Activated naive CD8-positive, alpha-beta T cell treated with anti-CD3 and anti-CD28 coated beads, Interleukin-2, amount 50 U/mL, for 24 hours (primary cell): ENCODE measurements at regions not wholly inside any gene's neighbourhood (a gene's known extent, or its start where the extent isn't known, plus 50 kb on each side); places are given as distances from the start of the nearest gene placed in this dataset.
"Not testable (repeated sequence)": the region's sequence is repeated elsewhere in the genome, so short reads cannot be mapped to it uniquely, and the experiment has no call there.

Source experiments
- ATAC-seq: fragments of 150-1000 bp; cut with Tn5 transposase; one replicate; pipeline ENCODE4 v1.10.0; 2021
- DNase-seq: peaks from one replicate; pipeline ENCODE4 v3.0.0; 2021
- H3K27ac Mint-ChIP-seq: one replicate; pipeline ENCODE4 v1.8.0; 2021; ENCODE audit warnings: mild to moderate bottlenecking, mixed read lengths
- H3K27me3 Mint-ChIP-seq: one replicate; pipeline ENCODE4 v1.8.0; 2021; ENCODE audit warnings: mixed read lengths
- H3K36me3 Mint-ChIP-seq: one replicate; pipeline ENCODE4 v1.8.0; 2021; ENCODE audit warnings: low read depth, mixed read lengths
- H3K4me1 Mint-ChIP-seq: one replicate; pipeline ENCODE4 v1.8.0; 2021; ENCODE audit warnings: mixed read lengths
- H3K4me3 Mint-ChIP-seq: one replicate; pipeline ENCODE4 v1.8.0; 2021; ENCODE audit warnings: mild to moderate bottlenecking, moderate library complexity, mixed read lengths
- H3K9me3 Mint-ChIP-seq: one replicate; pipeline ENCODE4 v1.8.0; 2021; ENCODE audit warnings: mixed read lengths

- no peaks in the 10 kb centered on the region for H3K9me3 Mint-ChIP-seq
- no peak for DNase-seq
- H3K36me3 Mint-ChIP-seq, result no peaks in the 10 kb centered on the region
- no peak overlapping the region for H3K4me3 Mint-ChIP-seq
- no peak for ATAC-seq
- peaks cover 5% of the 10 kb centered on the region for H3K4me1 Mint-ChIP-seq
- no peaks in the 10 kb centered on the region for H3K27me3 Mint-ChIP-seq
- no peak overlapping the region for H3K27ac Mint-ChIP-seq
Observed at GRCh38 chr3:31091748-31092147, 197.3 kb upstream of the GADL1 start.

DNA sequence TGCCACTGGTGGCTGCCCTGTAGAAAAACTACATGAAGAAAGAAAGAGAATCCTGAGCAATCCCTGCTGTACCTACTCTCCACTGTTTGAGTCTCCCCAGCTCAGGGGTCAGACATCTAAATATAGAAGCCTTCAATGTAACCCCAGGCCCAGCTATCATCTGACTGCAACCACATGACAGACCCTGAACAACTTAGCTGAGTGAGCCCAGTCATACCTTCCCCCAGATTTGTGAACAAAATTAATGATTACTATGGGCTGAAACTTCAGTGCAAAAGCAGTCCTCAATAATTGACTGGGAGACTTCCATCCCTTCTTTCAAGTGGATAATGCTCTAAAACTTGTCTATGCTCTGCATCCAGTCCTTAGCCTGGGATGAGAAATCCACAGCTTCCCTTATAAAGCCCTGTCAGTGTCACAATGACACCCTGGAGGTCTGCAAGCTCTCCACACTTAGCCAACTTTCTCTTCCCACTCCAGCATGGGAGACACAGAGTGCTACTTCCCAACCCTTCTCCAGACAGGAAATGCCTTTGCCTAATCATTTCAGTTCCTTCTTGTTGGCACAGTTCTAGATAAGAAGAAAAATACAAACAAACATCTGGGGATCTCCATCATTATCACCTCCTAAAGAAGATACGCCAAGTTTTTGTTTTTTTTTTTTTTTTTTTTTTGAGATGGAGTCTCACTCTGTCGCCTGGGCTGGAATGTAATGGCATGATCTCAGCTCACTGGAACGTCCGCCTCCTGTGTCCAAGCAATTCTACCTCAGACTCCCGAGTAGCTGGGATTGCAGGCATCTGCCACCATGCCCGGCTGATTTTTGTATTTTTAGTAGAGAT, 198.5 kb upstream of the GADL1 start:
- H3K36me3 Mint-ChIP-seq, result no peaks in the 10 kb centered on the region
- peaks cover 11% of the 10 kb centered on the region for H3K4me1 Mint-ChIP-seq
- no peak overlapping the region for H3K4me3 Mint-ChIP-seq
- no peak for DNase-seq
- no peaks in the 10 kb centered on the region for H3K27me3 Mint-ChIP-seq
- ATAC-seq, result no peak
- H3K9me3 Mint-ChIP-seq, result no peaks in the 10 kb centered on the region
- no peak overlapping the region for H3K27ac Mint-ChIP-seq

DNA sequence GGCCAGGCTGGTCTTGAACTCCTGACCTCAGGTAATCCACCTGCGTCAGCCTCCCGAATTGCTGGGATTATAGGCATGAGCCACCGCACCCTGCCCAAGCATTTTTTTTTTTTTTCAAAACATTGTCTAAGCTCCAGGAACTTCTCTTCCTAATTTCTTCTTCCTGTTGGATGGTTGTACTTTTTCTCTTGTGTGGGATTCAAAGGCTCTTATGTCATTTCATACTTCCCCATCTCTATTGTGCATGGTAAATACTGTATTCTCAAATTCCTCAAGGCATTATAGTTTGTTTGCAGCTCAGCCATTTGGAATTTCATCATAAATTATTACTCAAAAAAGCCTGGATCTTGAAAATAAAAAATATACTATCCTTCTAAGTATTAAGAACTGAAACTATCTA, 199.1 kb upstream of the GADL1 start:
- Mint-ChIP-seq H3K27ac (no peak overlapping the region), H3K36me3 (no peaks in the 10 kb centered on the region), H3K4me3 (no peak overlapping the region), H3K4me1 (peaks cover 11% of the 10 kb centered on the region), H3K27me3 (no peaks in the 10 kb centered on the region), H3K9me3 (no peaks in the 10 kb centered on the region)
- DNase-seq (no peak), ATAC-seq (no peak)

DNA sequence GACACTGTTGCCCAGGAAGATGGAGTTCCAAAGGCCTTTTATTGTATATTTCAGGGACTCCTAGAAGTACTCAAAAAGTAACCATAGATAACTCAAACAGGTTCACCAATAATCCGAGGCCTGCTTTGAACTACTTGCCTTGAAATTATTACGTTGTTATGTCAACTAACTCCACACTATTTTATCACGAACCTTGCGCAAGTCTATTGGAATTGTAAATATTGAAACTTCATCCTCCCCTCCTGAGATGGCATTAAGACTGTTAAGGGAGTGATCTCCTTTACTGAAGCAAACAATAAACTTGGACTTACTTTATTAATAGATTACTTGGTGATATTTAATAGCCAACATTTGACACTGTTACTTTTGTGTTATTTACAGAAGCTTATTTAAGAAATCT, 199.6 kb upstream of the GADL1 start:
- ATAC-seq (no peak), DNase-seq (no peak)
- H3K36me3 Mint-ChIP-seq, result no peaks in the 10 kb centered on the region
- H3K27me3 Mint-ChIP-seq, result no peaks in the 10 kb centered on the region
- H3K27ac Mint-ChIP-seq, result no peak overlapping the region
- H3K4me1 Mint-ChIP-seq, result peaks cover 11% of the 10 kb centered on the region
- no peaks in the 10 kb centered on the region for H3K9me3 Mint-ChIP-seq
- H3K4me3 Mint-ChIP-seq, result no peak overlapping the region

DNA sequence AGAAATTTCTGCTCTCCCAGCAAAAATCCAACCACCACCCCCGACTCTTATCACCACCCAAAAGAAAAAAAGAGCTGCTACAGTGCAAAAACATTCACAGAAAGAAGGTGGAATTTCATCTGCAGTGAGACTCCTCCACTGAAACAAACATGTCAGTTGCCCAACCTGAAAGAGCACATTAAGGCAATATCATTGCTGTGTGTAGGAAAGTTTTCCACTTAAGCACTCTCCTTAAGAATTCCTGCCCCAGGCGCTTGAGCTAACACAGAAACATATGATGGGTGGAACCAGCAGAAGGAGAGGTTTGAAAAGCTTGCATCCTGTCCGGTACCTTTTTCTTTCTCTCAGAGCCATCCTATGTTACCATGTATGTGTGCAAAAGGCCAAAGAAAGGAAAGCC, 200.8 kb upstream of the GADL1 start:
- peaks cover 11% of the 10 kb centered on the region for H3K4me1 Mint-ChIP-seq

GRCh38 chr3:31096661-31097395, 202.4 kb upstream of the GADL1 start:
- Mint-ChIP-seq H3K36me3 (peaks cover 3% of the 10 kb centered on the region), H3K27me3 (peaks cover 3% of the 10 kb centered on the region), H3K9me3 (peaks cover 4% of the 10 kb centered on the region), H3K27ac (no peak overlapping the region), H3K4me3 (no peak overlapping the region), H3K4me1 (peaks cover 14% of the 10 kb centered on the region)
- ATAC-seq, result no peak
- DNase-seq, result no peak

More for the DNA sequence above, 200.8 kb upstream of the GADL1 start:
- DNase-seq, result no peak
- Mint-ChIP-seq H3K9me3 (no peaks in the 10 kb centered on the region), H3K4me3 (no peak overlapping the region), H3K27ac (no peak overlapping the region), H3K27me3 (peaks cover 3% of the 10 kb centered on the region), H3K36me3 (no peaks in the 10 kb centered on the region)
- no peak for ATAC-seq

DNA sequence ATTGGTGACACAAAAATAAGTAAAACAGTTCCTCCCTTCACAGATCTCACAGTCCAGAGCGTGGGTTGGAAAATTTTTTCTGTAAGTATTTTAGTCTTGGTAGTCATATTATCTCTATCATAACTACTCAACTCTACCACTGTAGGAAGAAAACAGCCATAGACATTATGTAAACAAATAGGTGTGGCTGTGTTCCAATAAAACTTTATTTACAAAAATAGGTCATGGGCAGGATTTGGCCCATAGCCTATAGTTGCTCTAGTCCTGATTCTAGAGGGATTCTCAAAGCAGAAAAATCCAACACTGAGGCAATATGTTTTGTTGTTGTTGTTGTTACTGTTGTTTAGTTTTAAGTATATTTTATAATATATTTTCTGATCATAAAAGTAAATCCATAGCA, 206.1 kb upstream of the GADL1 start:
- H3K4me1 Mint-ChIP-seq, result peaks cover 31% of the 10 kb centered on the region
- H3K9me3 Mint-ChIP-seq, result peaks cover 7% of the 10 kb centered on the region
- H3K36me3 Mint-ChIP-seq, result peaks cover 6% of the 10 kb centered on the region
- ATAC-seq, result no peak
- no peak overlapping the region for H3K4me3 Mint-ChIP-seq
- no peak overlapping the region for H3K27ac Mint-ChIP-seq
- peaks cover 3% of the 10 kb centered on the region for H3K27me3 Mint-ChIP-seq
- DNase-seq, result no peak

GRCh38 chr3:31101285-31101684, 206.8 kb upstream of the GADL1 start:
- peaks cover 38% of the 10 kb centered on the region for H3K4me1 Mint-ChIP-seq
- not testable (repeated sequence) for H3K4me3 Mint-ChIP-seq, ATAC-seq, H3K27ac Mint-ChIP-seq, H3K27me3 Mint-ChIP-seq, DNase-seq, H3K36me3 Mint-ChIP-seq, H3K9me3 Mint-ChIP-seq

DNA sequence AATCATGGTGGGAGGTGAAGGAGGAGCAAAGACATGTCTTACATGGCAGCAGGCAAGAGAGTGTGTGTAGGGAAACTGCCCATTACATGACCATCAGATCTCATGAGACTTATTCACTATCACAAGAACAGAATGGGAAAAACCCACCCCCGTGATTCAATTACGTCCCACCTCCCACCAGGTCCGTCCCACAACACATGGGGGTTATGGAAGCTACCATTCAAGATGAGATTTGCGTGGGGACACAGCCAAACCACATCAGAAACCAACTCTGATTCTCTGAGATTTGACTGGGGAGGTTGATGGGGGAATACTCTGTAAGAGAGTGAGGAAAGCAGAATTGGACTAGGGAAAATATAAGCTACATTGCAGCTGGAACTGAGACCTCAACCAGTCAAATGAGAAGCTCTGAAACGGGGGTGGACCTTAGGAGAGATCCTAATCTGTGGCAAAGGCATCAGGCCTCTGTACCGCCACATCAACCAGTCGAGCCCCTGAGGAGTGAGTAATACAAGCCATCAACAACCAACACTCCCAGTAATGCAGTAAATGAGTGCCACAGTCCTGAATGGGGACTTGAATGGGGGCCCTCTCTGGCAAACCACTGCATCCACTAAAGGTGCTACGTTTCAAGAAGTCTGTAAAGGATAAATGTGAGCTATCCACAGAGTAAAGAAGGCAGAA, 207.9 kb upstream of the GADL1 start:
- Mint-ChIP-seq H3K9me3 (peaks cover 7% of the 10 kb centered on the region), H3K27me3 (peaks cover 3% of the 10 kb centered on the region), H3K4me3 (no peak overlapping the region), H3K4me1 (peaks cover 36% of the 10 kb centered on the region), H3K27ac (no peak overlapping the region), H3K36me3 (peaks cover 6% of the 10 kb centered on the region)
- peak; percentile 86 for ATAC-seq
- DNase-seq, result peak; percentile 20

- DNase-seq (no peak), ATAC-seq (no peak)
- peaks cover 35% of the 10 kb centered on the region for H3K4me1 Mint-ChIP-seq
- H3K36me3 Mint-ChIP-seq, result peaks cover 6% of the 10 kb centered on the region
- H3K4me3 Mint-ChIP-seq, result no peak overlapping the region
- no peak overlapping the region for H3K27ac Mint-ChIP-seq
- H3K9me3 Mint-ChIP-seq, result peaks cover 7% of the 10 kb centered on the region
- peaks cover 3% of the 10 kb centered on the region for H3K27me3 Mint-ChIP-seq
Observed at GRCh38 chr3:31103181-31103580, 208.7 kb upstream of the GADL1 start.

GRCh38 chr3:31103623-31104180, 209.2 kb upstream of the GADL1 start:
- H3K9me3 Mint-ChIP-seq, result peaks cover 11% of the 10 kb centered on the region
- no peak overlapping the region for H3K27ac Mint-ChIP-seq
- no peak overlapping the region for H3K4me3 Mint-ChIP-seq

DNA sequence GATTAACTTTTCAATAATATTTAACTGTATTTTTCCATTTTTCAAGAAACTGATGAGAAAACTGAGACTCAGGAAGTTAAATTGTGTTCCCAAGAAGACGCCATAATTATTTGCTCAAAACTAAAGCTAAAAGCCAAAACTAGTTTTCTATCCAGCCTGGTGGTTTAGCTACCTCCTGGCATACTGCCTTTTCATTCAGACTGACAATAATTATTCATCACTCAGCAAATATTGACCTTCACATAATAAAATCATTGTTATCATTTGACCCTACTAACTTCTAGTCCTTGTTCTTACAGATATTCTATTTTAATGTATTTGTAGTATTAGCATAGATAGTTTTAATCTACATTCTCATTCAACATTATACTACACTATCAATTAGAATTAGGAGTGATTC, 210.6 kb upstream of the GADL1 start:
- Mint-ChIP-seq H3K36me3 (peaks cover 6% of the 10 kb centered on the region), H3K4me1 (peaks cover 35% of the 10 kb centered on the region), H3K27me3 (no peaks in the 10 kb centered on the region), H3K27ac (no peak overlapping the region), H3K4me3 (no peak overlapping the region), H3K9me3 (peaks cover 17% of the 10 kb centered on the region)
- DNase-seq (no peak), ATAC-seq (no peak)

More at GRCh38 chr3:31103623-31104180, 209.2 kb upstream of the GADL1 start:
- ATAC-seq (no peak), DNase-seq (no peak)
- H3K27me3 Mint-ChIP-seq, result peaks cover 3% of the 10 kb centered on the region
- H3K36me3 Mint-ChIP-seq, result peaks cover 6% of the 10 kb centered on the region
- H3K4me1 Mint-ChIP-seq, result peaks cover 35% of the 10 kb centered on the region

- Mint-ChIP-seq H3K4me1 (peaks cover 35% of the 10 kb centered on the region), H3K4me3 (no peak overlapping the region), H3K36me3 (peaks cover 6% of the 10 kb centered on the region), H3K27me3 (no peaks in the 10 kb centered on the region), H3K9me3 (peaks cover 17% of the 10 kb centered on the region), H3K27ac (no peak overlapping the region)
- DNase-seq, result peak; percentile 8
- ATAC-seq, result peak; percentile 54
Observed at GRCh38 chr3:31105438-31106077, 211.1 kb upstream of the GADL1 start.

DNA sequence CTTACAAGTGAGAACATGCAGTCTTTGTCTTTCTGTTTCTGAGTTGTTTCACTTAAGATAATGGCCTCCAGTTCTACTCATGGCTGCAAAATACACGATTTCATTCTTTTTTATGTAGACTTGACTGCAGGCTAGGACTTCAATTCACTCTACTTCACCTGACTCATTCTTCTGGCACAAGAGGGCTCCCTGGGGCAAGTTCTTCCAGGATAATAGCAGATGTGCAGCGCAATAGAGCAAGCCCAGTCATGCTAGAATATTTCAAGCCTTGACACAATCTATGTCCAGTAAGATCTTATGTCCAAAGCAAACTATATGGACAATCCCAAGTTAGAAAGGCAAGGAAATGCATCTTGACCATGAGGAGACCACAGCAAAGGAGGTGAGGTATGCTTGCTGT, 211.7 kb upstream of the GADL1 start:
- H3K4me1 Mint-ChIP-seq, result peaks cover 35% of the 10 kb centered on the region
- H3K27ac Mint-ChIP-seq, result no peak overlapping the region
- no peak overlapping the region for H3K4me3 Mint-ChIP-seq
- H3K27me3 Mint-ChIP-seq, result no peaks in the 10 kb centered on the region
- H3K9me3 Mint-ChIP-seq, result peaks cover 17% of the 10 kb centered on the region
- no peak for DNase-seq
- no peak for ATAC-seq
- peaks cover 6% of the 10 kb centered on the region for H3K36me3 Mint-ChIP-seq
